ENCODE measurements at regions not wholly inside any gene's neighbourhood (a gene's known extent, or its start where the extent isn't known, plus 50 kb on each side); places are given as distances from the start of the nearest gene placed in this dataset.
"Not testable (repeated sequence)": the region's sequence is repeated elsewhere in the genome, so short reads cannot be mapped to it uniquely, and the experiment has no call there.

- no peak for DNase-seq
These were observed 373.6 kb downstream of the NYAP2 start for GRCh38 chr2:225773148-225773547.

GRCh38 chr2:225771701-225772100 lies 372.2 kb downstream of the NYAP2 start:
- DNase-seq, result no peak

GRCh38 chr2:225768741-225769140 lies 369.2 kb downstream of the NYAP2 start:
- DNase-seq, result no peak

- DNase-seq, result no peak
These were observed 366.9 kb downstream of the NYAP2 start for GRCh38 chr2:225766431-225766830.

GRCh38 chr2:225765820-225766219 lies 366.3 kb downstream of the NYAP2 start:
- DNase-seq, result no peak

- DNase-seq, result no peak
These were observed 364.8 kb downstream of the NYAP2 start for GRCh38 chr2:225764346-225764745.

GRCh38 chr2:225763711-225764110 lies 364.2 kb downstream of the NYAP2 start:
- DNase-seq, result no peak

- DNase-seq, result no peak
These were observed 361.9 kb downstream of the NYAP2 start for GRCh38 chr2:225761396-225761795.

- DNase-seq, result no peak
These were observed 357.7 kb downstream of the NYAP2 start for GRCh38 chr2:225757248-225757647.

GRCh38 chr2:225756198-225756597 lies 356.7 kb downstream of the NYAP2 start:
- no peak for DNase-seq

GRCh38 chr2:225748609-225749008 lies 349.1 kb downstream of the NYAP2 start:
- DNase-seq, result no peak

GRCh38 chr2:225743996-225744395 lies 344.5 kb downstream of the NYAP2 start:
- DNase-seq, result not testable (repeated sequence)

- DNase-seq, result no peak
These were observed 343.0 kb downstream of the NYAP2 start for GRCh38 chr2:225742487-225742886.

GRCh38 chr2:225740086-225740485 lies 340.6 kb downstream of the NYAP2 start:
- no peak for DNase-seq

- peak; percentile 19 for DNase-seq
These were observed 339.8 kb downstream of the NYAP2 start for GRCh38 chr2:225739328-225739727.

GRCh38 chr2:225738735-225739134 lies 339.2 kb downstream of the NYAP2 start:
- no peak for DNase-seq

- DNase-seq, result peak; percentile 3
These were observed 338.0 kb downstream of the NYAP2 start for GRCh38 chr2:225737556-225737955.

GRCh38 chr2:225735844-225736243 lies 336.3 kb downstream of the NYAP2 start:
- no peak for DNase-seq

GRCh38 chr2:225725726-225726125 lies 326.2 kb downstream of the NYAP2 start:
- DNase-seq, result no peak

Data from inflammatory macrophage treated with lipopolysaccharide for 4 hours (primary cell).